Stimulated activated CD4-positive, alpha-beta T cell treated with anti-CD3 and anti-CD28 coated beads, Interleukin-15, amount 100 ng/mL, for 48 hours (primary cell): ENCODE measurements at regions not wholly inside any gene's neighbourhood (a gene's known extent, or its start where the extent isn't known, plus 50 kb on each side); places are given as distances from the start of the nearest gene placed in this dataset.
"Not testable (repeated sequence)": the region's sequence is repeated elsewhere in the genome, so short reads cannot be mapped to it uniquely, and the experiment has no call there.

ENCODE experiments used
- DNase-seq, 2 donors: peaks; one replicate each; pipeline ENCODE4 v3.0.0-alpha.2; 2020; ENCODE audit warnings: low read depth in 2 of 2

DNA sequence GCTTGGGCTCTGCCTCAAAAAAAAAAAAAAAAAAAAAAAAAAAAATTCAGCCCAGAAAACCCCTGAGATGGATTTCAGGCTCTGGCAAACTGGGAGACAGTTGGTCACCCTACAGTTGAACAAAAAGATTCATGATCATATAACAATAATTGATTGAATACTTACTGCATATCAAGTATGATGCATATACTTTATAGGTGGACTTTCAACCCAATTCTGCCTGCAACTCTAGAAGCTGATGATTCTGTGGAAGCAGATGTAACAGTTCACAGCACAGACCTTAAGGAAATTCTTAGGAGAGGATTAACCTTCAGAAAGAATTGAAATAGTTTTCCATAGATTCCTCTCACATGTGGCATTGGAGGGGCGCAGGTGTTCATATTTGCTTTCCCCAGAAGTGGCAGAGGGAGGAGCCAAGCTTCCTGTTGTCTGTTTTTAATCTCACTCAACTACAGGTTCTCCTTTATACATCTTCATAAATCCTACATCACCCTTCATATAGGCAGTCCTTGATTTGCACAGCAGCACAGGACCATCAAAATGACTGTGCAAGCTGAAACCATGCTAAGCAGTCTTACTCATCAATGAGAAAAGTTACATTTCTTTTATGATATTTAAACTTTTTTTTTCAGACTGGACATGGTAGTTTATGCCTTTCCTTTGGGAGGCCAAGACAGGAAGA is 149.4 kb upstream of the KLF3 start:
- DNase-seq = no peak

- no peak for DNase-seq
These were observed 147.8 kb upstream of the KLF3 start for GRCh38 chr4:38516190-38516589.

DNA sequence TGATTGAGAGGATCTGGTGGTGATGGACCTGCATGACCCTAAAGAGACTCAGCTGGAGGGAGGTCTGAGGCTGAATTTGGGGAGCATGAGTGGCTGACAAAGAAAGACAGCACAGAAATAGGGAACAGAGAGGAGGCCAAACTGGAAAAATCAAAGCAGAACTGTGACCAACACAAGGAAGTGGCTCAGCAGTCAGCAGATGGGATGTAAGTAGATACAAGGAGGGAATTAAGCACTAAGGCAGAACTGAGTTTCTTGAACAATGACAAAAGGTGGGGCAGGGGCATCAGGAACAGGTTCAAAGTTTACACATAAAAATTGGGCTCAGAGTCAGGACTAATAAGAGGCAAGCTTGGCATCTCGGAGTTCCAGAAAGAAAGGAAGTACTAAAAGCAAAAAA is 144.3 kb upstream of the KLF3 start:
- DNase-seq = no peak

GRCh38 chr4:38523054-38523453 is 140.9 kb upstream of the KLF3 start:
- no peak for DNase-seq

DNA sequence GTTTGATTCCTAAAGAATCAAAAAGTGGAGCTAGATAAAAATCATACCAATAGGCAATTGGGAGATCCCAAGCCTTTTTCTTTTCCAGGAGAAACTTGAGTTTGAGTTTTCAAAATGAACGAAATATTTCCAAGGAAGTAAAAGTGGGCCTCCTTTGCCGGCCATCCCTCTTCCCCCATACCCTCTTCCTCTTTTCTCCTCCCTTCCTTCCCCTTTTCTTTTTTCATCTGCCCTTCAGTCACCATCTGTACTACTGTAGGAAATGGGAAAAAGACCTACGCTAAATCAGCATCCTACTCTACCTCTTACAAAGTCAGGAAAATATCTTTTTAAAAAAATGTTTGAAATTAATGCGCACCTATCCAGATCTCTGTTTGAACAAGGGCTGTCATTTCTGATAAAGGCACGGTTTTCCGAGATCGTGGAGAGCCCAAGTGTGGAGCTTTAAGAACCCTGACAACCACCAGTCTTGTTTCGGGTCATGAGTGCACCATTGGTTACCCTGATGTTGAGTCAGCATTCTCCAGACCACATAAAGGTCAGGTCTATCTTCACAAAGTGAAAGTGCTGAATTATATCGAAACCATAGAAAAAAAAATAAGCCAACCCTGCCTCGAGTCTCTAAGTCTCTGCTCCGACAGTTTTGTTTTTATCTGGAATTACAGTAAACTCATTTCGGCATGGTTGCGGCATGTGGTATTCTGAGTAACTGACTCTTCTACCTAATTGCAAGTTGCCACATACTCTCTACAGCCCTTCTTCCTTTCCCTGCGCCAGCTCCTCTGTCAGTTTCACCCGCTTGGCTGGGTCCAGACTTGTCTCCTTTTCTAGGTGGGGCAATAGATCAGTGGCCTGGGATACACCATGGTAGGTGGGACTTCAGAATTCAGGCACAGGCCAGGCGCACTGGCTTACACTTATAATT is 140.2 kb upstream of the KLF3 start:
- peak; percentile 33 to 42 for DNase-seq

GRCh38 chr4:38526412-38526811 is 137.6 kb upstream of the KLF3 start:
- no peak for DNase-seq

DNA sequence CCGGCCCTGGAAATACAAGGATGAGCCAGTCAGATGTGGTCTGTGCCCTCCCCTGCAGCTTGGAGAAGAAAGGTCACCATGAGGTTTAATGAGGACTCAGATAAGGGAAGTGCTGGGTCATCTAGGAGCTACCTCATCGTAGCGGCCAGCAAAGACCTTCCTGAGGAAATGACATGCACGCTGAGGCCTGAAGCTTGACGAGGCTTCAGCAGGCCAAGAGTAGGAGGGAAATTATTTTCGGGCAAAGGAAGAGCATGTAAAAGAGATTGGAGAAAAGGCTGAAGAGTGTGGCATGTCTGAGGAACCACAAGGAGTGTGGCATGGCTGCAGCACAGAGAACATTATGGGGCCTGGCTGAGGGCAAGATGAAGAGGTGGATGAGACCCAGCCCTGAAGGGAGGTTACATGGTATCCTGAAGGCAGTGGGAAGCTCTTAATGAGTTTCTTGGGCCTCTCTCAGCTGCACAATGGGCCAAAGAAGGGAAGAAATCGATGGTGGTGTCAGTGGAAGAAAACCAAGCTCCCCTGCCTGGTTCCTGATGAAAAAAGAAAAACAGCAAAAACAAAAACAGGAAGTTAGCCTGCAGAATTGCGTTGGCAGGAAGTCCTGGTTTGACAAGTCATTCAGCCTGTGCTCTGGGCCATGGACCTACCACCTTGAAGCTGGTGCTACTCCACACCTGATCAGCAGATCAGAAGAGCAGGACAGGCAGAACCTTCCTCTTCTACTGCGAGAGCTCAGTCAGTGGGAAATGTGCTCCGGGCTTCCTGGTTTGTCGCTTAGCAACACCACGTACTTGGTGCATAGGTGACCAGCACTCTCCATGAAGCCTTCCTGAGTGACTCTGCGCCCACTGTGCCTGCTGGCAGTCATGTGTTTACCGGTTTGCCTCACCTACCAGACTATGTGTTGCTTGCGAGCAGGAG is 134.5 kb upstream of the KLF3 start:
- DNase-seq = peak; percentile 24 to 38

GRCh38 chr4:38530486-38530885 is 133.5 kb upstream of the KLF3 start:
- no peak for DNase-seq

- no peak for DNase-seq
These were observed 132.8 kb upstream of the KLF3 start for GRCh38 chr4:38531141-38531727.

DNA sequence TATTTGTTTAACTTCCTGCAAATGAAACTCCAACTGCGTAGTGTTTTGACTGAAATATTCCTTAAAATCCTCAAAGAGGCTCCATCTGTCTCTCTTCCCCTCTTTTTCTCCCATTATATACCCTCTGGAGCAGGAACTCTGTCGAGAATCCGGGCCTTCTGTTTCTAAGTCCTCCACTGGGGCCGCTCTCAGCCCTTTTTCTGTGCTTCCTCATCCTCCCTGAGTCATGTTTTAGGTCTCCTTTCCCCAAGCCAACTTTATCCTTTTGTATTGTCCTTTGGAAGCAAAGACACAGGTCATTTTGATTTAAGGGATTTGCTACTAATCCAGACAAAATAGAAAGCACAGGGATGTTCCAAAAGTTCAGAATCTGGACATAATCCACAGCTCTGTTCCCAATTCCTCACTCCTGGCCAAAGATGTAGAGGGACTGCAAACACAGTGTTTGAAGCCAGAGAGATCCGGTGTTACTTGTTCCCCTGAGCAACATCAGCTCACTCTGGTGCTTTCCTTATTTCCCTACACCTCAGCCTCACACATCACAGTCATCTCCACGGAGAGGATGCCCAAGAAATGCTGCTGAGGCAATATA is 131.0 kb upstream of the KLF3 start:
- DNase-seq = no peak

GRCh38 chr4:38534344-38535045 is 129.5 kb upstream of the KLF3 start:
- DNase-seq = no peak

DNA sequence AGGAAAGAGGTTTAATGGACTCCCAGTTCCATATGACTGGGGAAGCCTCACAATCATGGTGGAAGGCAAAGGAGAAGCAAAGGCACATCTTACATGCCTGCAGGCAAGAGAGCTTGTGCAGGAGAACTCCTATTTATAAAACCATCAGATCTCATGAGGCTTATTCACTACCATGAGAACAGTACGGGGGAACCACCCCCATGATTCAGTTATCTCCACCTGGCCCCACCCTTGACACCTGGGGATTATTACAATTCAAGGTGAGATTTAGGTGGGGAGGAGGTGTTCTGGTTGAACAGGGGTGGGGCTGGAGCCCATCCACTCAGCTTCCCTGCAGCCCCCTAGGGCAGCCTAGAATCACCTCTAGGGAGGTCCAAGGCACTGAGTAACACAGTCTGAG is 128.9 kb upstream of the KLF3 start:
- DNase-seq = not testable (repeated sequence)

GRCh38 chr4:38535717-38536116 is 128.3 kb upstream of the KLF3 start:
- no peak for DNase-seq

DNA sequence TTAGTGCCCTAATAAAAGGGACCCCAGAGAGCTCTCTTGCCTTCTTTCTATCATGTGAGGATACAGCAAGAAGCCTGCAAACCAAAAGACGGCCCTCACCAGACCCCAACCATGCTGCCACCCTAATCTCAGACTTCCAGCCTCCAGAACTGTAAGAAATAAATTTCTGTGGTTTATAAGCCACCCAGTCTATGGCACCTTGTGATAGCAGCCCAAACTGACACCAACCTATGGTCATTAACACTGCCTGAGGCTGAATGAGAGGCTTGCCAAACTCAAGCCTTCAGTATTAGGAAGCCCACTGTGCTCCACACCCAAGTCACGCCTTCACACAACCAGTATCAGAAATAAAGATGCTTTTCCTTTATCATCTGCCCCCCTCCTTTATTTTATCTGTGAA is 127.3 kb upstream of the KLF3 start:
- DNase-seq = no peak

DNA sequence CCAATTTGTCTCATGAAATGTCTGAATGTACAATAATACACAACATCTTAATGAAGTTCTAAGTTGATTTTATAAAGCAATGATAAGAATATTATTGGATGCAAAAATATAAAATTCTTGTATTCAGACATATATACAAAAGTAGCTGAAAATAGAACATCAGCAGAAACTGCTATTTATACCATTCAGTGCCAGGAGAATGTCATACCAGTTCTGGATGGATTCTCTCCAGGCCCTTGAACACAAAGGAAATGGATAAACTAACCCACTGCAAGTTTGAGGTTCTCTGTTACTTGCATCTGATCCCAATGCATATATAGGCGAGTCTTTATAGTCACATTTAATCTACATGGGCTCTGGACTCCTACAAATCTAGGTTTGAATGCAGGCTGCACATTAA is 126.3 kb upstream of the KLF3 start:
- DNase-seq = no peak

- no peak for DNase-seq
These were observed 125.5 kb upstream of the KLF3 start for GRCh38 chr4:38538517-38538916.

GRCh38 chr4:38539501-38539900 is 124.5 kb upstream of the KLF3 start:
- no peak for DNase-seq

- no peak for DNase-seq
These were observed 116.9 kb upstream of the KLF3 start for GRCh38 chr4:38547052-38547451.

DNA sequence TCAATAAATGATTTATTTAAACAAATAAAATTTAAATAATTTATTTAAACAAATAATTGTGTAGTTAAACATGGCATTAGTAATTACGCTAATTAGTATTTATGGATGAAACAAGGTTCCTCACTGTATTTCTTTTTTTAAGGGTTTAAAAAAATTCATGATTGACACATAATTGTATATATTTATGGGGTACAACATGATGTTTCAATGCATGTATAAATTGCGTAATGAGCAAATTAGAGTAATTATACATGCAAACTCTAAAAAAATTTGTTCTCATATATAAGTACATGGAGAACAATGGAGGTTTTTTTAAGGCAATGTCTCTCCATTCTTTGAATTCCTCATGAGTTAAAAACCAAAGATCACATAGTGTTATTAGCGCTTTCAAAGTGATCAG is 115.7 kb upstream of the KLF3 start:
- DNase-seq = no peak

- no peak for DNase-seq
These were observed 104.6 kb upstream of the KLF3 start for GRCh38 chr4:38559374-38559773.

DNA sequence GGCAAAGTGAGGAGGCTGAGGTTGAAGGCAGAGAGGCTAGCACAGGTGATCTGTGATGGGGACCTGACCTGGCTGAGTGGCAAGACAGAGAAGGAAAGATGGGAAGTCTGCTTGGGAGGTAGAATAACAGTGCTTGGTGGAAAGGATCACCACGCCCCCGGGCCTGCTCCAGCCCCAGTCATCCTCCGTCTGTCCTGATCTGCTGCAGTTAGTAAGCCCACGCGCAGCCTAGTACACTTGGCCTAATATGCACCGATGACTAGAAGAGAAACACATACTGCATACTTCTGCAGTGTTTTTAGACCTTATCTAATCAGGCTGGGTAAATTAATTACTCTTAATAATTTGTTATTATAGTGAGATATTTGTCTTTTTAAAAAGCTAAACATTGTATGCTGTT is 103.7 kb upstream of the KLF3 start:
- DNase-seq = no peak
